Cardiac muscle cell (in vitro differentiated cells and primary cell): ENCODE measurements at regions not wholly inside any gene's neighbourhood (a gene's known extent, or its start where the extent isn't known, plus 50 kb on each side); places are given as distances from the start of the nearest gene placed in this dataset.

Source experiments
- DNase-seq, 2 donors: peaks; one replicate each; pipeline versions ENCODE4 v3.0.0 to v3.0.0-alpha.2; 2010 to 2017; ENCODE audit warnings: low read depth in 1 of 2, low spot score in 1 of 2
- H3K27ac ChIP-seq: fragments of 200-600 bp; sonication (generic); 2 replicates; pipeline ENCODE4 v1.5.1; 2016
- H3K27me3 ChIP-seq: fragments of 200-600 bp; sonication (generic); 2 replicates; pipeline ENCODE4 v1.6.0; 2016; ENCODE audit warnings: control low read depth
- H3K36me3 ChIP-seq: fragments of 200-600 bp; sonication (generic); 2 replicates; pipeline ENCODE4 v1.5.1; 2016; ENCODE audit warnings: control low read depth
- H3K4me1 ChIP-seq: fragments of 200-600 bp; sonication (generic); 2 replicates; pipeline ENCODE4 v1.8.1; 2017; ENCODE audit warnings: low read depth, mild to moderate bottlenecking, mixed run types
- H3K4me3 ChIP-seq: fragments of 200-600 bp; sonication (generic); 2 replicates; pipeline ENCODE4 v1.5.1; 2016; ENCODE audit warnings: mild to moderate bottlenecking
- H3K9me3 ChIP-seq: fragments of 200-600 bp; sonication (generic); 2 replicates; pipeline ENCODE4 v1.5.1; 2017; ENCODE audit warnings: low read depth, mild to moderate bottlenecking, control low read depth
- TF ChIP-seq, protein P1 (sequence below): IDR thresholded peaks from 2 replicates; pipeline ENCODE4 v1.5.1; 2012; ENCODE audit warnings: low read depth, mild to moderate bottlenecking, low read length

DNA sequence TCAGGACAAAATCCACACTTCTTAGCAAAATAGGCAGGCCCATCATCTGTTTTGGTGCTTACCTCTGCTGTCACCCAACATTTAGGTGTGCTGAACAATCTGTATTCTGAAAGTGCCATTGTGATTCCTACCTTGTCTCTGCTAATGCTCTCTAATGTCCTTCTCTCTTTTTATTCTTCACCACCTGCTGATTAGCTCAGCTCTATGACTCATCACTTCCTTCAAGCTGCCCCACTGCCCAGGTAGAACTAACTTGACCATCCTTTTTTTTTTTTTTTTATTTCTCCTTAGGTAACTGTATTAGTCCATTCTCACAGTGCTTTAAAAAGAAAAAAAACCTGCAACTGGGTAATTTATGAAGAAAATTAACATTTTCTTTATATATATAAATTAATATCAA, 478.7 kb upstream of the POU3F3 start:
- Histone ChIP-seq H3K36me3 (no peaks in the 10 kb centered on the region), H3K4me1 (no peaks in the 10 kb centered on the region), H3K4me3 (no peak overlapping the region), H3K9me3 (no peaks in the 10 kb centered on the region), H3K27ac (no peak overlapping the region), H3K27me3 (no peaks in the 10 kb centered on the region)
- TF ChIP-seq, protein P1, sequence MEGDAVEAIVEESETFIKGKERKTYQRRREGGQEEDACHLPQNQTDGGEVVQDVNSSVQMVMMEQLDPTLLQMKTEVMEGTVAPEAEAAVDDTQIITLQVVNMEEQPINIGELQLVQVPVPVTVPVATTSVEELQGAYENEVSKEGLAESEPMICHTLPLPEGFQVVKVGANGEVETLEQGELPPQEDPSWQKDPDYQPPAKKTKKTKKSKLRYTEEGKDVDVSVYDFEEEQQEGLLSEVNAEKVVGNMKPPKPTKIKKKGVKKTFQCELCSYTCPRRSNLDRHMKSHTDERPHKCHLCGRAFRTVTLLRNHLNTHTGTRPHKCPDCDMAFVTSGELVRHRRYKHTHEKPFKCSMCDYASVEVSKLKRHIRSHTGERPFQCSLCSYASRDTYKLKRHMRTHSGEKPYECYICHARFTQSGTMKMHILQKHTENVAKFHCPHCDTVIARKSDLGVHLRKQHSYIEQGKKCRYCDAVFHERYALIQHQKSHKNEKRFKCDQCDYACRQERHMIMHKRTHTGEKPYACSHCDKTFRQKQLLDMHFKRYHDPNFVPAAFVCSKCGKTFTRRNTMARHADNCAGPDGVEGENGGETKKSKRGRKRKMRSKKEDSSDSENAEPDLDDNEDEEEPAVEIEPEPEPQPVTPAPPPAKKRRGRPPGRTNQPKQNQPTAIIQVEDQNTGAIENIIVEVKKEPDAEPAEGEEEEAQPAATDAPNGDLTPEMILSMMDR = no peak
- DNase-seq = no peak

DNA sequence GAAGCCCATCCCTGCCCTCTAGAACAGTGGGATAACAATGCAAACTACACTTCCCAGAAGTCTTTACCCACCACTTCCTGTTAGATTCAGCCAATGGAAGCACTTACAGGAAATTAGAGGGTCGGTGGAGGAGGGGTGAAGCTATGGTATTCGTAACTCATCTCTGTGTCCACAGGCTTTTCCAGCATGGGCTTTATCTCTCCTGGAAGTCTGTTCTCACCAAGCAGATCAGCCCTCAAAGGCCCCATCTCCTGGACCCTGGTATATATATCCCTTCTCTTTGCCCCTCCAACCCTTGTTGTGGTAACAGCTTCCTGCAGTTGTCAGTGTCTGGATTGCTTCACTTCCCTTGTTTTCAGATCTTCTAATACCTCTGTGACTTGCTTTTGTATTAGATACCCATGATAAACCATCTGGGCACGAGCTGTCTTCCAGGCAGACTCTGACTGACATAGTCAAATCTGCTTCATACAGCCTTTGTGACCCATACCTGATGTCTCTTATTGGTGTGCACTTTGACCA, 475.0 kb upstream of the POU3F3 start:
- DNase-seq = peak in 1 of 2 donors; percentile 45
- Histone ChIP-seq H3K4me3 (peak overlapping the region; percentile 27), H3K27me3 (no peaks in the 10 kb centered on the region), H3K27ac (no peak overlapping the region), H3K4me1 (no peaks in the 10 kb centered on the region), H3K36me3 (no peaks in the 10 kb centered on the region), H3K9me3 (no peaks in the 10 kb centered on the region)
- TF ChIP-seq, protein P1 = no peak

DNA sequence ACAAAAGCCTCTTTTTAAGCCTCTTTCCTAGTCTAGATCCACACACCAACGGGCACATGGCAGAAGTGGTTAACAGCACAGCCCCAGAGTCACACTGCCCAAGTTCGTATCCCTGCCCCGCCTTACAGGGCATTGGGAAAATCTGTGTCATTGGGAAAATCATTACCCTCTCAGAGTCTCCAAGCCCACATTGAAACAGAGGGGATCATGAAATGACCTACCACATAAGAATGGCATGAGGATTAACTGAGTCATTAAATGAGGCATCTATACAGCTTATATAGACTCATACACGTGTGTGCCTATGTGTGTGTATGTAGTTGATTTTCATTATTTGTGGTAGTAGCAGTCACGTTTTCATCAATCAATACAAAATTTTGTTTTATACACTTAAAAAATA, 469.0 kb upstream of the POU3F3 start:
- Histone ChIP-seq H3K27me3 (no peaks in the 10 kb centered on the region), H3K36me3 (no peaks in the 10 kb centered on the region), H3K9me3 (no peaks in the 10 kb centered on the region), H3K27ac (no peak overlapping the region), H3K4me1 (no peaks in the 10 kb centered on the region), H3K4me3 (no peak overlapping the region)
- TF ChIP-seq, protein P1 = no peak
- DNase-seq = no peak

DNA sequence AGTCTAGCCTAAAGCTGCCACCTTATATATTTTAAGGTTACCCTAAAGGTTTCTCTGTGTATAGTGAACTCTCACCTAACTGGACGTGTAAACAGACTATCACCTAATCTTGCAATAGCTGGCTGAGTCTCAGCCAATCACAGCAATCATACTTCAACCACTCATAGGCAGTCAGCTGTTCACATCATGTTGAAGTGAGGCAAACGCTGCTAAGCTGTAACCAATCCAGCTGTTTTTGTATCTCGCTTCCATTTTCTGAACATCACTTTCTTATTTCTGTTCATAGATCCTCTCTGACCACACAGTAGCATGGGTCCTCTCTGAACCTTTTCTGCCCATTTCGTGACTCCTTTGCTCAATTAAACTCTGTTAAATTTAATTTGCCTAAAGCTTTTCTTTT, 468.2 kb upstream of the POU3F3 start:
- Histone ChIP-seq H3K9me3 (no peaks in the 10 kb centered on the region), H3K27me3 (no peaks in the 10 kb centered on the region), H3K4me1 (no peaks in the 10 kb centered on the region), H3K27ac (no peak overlapping the region), H3K4me3 (no peak overlapping the region), H3K36me3 (no peaks in the 10 kb centered on the region)
- TF ChIP-seq, protein P1 = no peak
- no peak for DNase-seq

- no peaks in the 10 kb centered on the region for H3K4me1 ChIP-seq
- TF ChIP-seq, protein P1 = no peak
- H3K27ac ChIP-seq = no peak overlapping the region
- H3K4me3 ChIP-seq = no peak overlapping the region
- no peaks in the 10 kb centered on the region for H3K27me3 ChIP-seq
- no peaks in the 10 kb centered on the region for H3K36me3 ChIP-seq
- no peak for DNase-seq
- H3K9me3 ChIP-seq = no peaks in the 10 kb centered on the region
Observed at GRCh38 chr2:104388296-104388695, 465.6 kb upstream of the POU3F3 start.

GRCh38 chr2:104402825-104403224, 451.1 kb upstream of the POU3F3 start:
- no peaks in the 10 kb centered on the region for H3K4me1 ChIP-seq
- H3K36me3 ChIP-seq = no peaks in the 10 kb centered on the region
- TF ChIP-seq, protein P1 = no peak
- no peak for DNase-seq
- no peaks in the 10 kb centered on the region for H3K9me3 ChIP-seq
- H3K4me3 ChIP-seq = no peak overlapping the region
- H3K27me3 ChIP-seq = no peaks in the 10 kb centered on the region
- H3K27ac ChIP-seq = no peak overlapping the region
